GM21390 (cell line): ENCODE measurements at regions not wholly inside any gene's neighbourhood (a gene's known extent, or its start where the extent isn't known, plus 50 kb on each side); places are given as distances from the start of the nearest gene placed in this dataset.
"Not testable (repeated sequence)": the region's sequence is repeated elsewhere in the genome, so short reads cannot be mapped to it uniquely, and the experiment has no call there.

Experiments
- ATAC-seq: cut with Tn5 transposase; IDR thresholded peaks from one replicate; pipeline ENCODE4 v1.9.1; 2021; ENCODE audit not compliant: unreplicated experiment

DNA sequence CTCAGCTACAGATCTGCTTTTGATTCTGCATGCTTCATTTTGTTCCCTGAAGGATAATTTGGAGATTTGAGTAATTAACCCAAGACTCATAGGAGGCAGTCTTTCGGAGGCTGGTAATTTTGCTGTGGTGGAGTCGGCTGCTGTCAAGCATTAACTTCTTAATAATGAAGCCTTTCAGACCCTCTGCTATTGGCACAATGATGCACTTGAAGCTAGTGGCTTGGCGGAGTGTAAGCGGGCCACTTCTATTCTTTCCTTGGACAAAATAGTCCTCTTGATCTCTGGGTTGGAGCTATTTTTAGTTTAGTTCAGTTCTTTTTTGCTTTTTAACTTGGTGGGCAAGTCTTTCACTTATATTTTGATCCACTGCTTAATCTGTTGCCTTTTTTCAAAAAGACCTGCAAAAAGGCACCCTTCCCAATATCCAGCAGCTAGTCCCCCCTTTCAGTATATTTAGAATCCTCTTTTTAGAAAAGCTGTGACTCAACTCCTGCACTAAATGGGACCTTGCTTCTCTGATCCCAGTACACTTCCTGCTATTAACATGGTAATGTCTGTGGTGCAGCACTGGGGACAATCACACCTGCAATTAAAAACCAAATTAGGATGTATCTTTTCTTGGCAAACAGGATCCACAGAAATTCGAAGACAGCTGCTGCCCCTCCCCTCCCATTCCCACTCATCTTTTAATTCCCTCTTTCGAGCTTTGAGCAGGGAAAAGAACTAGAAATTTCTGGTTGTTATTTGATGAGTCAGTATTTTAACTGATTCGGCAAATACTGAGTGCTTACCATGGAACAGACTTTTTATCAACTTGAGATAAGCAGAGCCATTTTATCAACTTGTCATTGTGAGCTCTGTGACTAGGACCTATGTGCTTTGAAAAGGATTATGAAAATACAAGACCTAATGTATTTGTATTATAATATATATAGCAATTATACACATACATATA lies 169.4 kb upstream of the ANKRD55 start:
- no peak for ATAC-seq

DNA sequence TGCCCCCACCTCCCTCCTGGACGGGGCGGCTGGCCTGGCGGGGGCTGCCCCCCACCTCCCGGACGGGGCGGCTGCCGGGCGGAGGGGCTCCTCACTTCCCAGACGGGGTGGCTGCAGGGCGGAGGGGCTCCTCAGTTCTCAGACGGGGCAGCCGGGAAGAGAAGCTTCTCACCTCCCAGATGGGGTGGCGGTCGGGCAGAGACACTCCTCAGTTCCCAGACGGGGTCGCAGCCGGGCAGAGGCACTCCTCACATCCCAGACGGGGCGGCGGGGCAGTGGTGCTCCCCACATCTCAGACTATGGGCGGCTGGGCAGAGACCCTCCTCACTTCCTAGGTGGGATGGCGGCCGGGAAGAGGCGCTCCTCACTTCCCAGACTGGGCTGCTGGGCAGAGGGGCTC lies 164.7 kb upstream of the ANKRD55 start:
- ATAC-seq: not testable (repeated sequence)

DNA sequence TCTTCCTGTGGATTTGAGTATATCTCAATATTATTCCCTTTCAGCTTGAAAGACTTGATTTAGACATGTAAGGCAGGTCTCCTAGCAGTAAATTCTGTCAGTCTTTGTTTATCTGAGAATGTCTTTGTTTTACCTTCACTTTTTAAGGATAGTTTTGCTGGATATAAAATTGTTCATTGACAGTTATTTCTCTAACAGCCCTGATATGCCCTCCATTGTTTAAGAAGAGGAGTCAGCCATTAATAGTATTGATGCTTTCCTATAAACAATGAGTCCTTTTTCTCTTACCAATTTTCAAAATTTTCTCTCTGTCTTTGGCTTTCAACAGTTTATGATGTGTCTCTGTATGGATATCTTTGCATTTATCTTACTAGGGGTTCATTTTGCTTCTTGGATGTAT lies 163.5 kb upstream of the ANKRD55 start:
- ATAC-seq: no peak

DNA sequence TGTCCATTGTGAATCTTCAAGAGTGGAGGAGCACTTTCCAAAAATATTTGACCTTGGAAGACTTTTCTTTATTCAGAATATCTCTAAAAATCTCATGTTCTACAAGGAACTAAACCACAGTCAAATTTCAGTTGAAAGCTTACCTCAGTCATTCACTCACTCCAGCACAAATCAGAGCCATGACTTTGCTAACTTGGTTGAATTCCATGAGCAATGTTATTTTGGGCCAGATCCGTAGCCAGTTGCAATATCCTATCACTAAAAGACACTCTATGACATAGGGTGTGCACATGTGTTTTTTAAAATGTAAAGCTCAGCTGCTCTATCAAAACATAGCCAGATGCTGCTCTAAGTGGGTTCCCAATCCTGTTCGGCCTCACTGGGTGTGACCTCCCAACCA lies 156.1 kb upstream of the ANKRD55 start:
- ATAC-seq: no peak

DNA sequence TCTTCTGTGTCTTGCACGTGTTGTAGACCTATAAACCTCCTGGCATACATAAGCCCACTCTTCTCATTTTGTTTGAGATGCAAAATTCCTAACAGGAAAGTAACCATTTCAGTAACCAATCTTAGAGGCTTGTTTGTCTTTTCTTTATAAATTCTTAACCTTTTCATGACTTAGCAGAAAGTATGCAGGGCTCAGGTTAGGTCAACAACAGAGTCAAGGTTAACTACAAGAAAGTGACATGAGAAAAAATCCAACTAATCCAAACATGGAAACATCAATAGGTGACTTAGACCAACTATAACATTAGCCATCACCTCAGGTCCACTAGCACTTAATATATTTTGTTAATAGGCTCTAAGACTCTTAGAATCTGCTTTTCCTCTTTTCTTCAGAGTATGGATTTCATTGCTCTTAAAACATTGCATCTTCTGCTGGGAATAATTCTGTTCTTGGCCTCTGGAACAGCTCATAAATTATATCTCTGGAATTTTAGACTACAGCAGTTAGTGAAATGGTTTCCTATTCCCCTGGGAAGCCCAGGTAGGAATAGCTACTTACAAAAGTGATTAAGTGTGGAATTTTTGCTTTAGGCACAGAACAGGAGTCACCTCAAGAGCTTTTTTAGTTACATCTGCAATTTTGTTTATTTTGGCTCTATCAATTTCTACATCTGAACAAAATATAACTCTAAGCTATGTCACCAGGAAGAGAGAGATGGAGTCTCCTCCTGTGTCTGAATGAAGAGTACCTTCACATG lies 155.3 kb upstream of the ANKRD55 start:
- ATAC-seq: no peak

DNA sequence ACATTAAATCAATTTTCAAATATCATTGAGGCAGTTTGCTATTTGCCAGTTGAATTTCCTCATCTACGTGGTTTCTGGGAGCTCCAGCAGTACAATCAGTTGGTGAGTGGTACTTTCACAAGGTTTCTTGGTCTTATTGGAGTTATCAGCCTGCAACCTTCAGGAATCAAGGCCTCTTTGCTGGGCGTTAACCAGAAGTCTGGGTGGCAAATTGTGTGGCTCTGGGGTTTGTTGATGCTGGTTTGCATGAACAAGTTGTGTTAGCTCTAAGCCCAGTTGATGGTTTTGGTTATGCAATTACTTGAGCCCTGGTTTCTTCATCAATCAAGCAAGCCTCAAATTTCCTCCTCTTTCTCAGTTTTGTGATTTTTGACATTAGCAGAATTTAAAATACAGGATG lies 152.9 kb upstream of the ANKRD55 start:
- no peak for ATAC-seq

DNA sequence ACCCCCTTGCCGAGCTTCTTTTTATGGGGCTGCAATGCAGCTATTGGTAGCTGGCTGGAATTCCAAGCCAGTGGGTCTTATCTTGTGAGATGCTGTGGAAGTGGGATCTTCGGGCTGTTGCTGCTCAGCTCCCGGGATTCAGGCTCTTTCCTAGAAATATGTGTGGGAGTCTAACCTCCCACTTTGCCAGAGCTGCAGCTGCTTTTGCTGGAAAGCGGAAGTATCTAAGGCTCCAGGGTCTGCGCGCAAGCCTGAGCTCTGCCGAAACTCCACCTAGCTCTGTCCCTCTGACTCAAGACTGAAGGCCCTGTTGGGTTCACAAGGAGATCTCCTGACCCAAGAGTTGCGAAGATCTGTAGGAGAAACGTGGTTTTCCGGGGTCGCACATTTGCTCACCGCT lies 151.1 kb upstream of the ANKRD55 start:
- no peak for ATAC-seq

DNA sequence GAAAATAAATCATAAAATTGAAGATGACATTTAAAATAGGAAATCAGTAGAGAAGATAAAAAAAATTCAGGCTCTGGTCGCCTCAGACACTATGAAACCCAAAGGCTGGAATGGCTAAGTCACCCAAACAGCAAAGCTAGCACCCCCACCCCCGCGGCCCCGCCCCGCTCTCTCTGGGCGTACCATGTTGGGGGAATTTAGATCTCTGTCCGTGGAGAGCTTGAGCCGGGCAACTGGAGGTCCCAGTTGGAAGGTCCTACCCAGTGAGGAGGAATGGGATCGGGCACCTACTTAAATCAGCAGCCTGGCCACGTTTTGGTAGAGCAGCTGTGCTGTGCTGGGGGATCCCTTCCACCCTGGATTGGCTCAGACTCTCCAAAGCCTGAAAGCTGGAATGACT lies 150.6 kb upstream of the ANKRD55 start:
- ATAC-seq: no peak

DNA sequence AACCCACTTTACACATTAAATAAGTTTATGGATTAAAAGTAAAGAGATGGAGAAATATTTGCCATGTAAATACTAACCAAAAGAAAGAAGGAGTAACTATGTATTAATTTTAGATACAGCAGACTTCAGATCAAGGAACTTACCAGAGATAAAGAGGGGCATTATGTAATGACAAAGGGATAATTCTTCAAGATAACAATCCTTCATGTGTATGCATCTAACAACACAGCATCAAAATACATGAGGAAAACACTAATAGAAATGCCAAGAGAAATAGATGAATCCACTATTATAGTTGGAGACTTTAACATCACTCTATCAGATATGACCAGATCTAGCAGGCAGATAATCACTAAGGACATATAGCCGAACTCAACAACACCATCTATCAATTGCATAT lies 149.8 kb upstream of the ANKRD55 start:
- no peak for ATAC-seq

DNA sequence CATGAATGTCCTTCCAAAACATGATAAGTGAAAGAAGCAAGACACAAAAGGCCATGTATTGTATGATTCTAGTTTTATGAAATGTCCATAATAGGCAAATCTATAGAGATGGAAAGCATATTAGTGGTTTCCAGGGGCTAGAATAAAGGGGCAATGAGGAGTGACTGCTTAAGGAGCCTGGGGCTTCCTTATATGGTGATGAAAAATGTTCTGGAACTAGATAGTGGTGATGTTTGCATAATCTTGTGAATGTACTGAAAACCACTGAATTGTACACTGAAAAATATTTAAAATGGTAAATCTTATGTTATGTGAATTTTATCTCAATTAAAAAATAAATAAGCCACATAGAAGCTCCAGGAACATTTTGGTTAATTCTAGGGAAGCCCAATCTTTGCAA lies 144.4 kb upstream of the ANKRD55 start:
- no peak for ATAC-seq

DNA sequence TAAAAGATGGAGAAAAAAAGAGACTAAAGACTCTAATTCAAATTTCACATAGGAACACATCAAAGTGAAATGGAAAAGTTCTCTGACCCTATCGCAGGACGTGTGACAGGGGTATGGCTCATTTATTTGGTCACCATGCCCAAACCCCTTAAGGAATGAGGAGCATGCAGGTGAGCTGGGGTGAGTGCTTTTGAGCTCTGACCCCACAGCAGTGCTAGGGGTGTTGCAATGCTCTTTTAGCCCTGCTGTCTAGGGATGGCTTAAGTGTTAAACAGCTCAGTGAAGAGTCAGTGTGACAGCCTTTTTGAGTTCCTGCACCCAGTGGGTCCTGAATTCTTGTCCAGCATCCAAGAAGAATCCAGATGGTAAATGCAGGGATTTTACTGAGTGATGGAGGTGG lies 143.0 kb upstream of the ANKRD55 start:
- ATAC-seq: no peak

DNA sequence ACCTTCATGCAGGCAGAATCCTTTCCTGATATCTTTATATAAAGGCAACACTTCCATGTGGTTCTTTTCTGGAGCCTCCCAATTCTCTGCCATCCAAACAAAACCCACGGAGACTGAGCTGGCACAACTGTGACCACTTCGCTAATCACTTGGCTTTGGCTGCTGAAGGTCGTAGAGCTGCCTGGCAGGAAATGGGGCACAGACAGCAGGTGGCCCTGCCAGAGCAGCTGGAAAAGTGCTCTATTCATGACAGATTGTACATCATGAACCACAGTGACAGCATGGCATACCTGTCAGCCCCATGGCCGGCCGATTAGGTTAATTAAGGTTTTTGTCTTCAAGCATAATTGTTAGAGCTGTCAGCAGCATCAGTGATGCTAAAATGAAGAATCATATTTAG lies 141.9 kb upstream of the ANKRD55 start:
- no peak for ATAC-seq

DNA sequence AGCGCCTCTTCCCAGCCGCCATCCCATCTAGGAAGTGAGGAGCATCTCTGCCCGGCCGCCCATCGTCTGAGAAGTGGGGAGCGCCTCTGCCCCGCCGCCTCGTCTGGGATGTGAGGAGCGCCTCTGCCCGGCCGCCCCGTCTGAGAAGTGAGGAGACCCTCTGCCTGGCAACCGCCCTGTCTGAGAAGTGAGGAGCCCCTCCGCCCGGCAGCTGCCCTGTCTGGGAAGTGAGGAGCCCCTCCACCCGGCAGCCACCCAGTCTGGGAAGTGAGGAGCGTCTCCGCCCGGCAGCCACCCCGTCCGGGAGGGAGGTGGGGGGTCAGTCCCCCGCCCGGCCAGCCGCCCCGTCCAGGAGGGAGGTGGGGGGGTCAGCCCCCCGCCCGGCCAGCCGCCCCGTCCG lies 139.4 kb upstream of the ANKRD55 start:
- ATAC-seq: not testable (repeated sequence)

DNA sequence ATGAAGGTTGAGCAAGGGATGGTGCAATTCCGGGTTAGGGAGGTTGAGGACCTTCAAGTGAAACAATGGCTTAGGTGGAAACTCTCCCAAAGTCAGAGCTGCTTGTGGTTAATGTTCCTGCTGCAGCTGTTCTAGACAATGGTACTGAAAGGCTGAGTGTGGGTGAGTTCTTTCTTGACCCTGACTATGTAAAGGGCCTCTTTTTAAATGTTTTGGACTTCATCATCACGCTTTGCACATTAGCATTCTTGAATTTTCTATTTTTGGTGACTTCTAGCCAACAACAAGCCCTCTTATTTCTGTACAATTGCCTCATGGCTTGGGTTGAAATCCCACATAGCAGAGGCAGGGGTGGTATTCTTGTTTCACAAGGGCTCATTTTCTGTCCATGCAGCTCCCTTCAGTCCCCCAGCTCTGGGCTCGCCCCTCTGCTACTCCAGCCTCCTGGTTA lies 136.3 kb upstream of the ANKRD55 start:
- no peak for ATAC-seq

DNA sequence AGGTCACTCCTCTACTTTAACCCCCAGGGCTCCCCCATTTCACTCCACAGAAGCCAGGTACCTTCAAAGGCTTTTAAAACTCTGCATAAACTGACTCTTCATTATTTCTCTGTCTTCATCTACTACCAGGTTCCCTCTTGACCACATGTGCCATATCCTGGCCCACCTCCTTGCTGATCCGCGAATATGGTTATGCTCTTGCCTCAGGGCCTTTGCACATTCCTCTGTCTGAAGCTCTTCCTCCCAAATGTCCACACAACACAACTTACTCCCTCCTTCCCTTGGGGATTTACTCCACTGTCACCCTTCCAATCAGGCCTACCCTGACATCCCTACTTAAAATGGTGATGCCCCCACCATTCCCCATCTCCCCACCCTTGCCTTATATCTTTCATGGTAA lies 134.6 kb upstream of the ANKRD55 start:
- ATAC-seq: no peak

DNA sequence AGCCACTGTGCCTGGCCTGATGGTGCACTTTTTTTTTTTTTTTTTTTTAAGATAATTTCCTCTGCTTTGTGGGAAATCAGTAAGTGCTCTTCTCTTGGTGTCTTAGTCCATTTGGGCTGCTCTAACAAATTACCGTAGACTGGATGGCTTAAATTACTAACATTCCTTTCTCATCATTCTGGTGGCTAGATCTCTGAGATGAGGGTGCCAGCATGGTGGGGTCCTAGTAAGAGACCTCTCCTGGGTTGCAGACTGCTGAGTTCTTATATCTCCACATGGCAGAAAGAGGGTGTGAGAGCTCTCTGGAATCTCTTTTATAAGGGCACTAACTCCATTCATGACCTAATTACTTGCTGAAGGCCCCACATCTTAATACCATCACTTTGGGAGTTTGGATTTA lies 133.9 kb upstream of the ANKRD55 start:
- no peak for ATAC-seq

DNA sequence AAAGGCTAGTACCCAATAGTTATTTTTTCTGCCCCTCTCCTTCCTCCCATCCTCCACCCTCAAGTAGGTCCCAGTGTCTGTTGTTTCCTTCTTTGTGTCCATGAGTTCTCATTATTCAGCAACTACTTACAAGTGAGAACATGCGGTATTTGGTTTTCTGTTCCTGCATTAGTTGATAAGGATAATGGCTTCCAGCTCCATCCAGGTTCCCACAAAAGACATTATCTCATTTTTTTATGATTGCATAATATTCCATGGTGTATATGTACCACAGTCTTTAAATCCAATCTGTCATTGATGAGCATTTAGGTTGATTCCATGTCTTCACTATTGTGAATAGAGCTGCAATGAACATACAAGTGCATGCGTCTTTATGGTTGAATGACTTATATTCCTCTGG lies 128.3 kb upstream of the ANKRD55 start:
- ATAC-seq: no peak

DNA sequence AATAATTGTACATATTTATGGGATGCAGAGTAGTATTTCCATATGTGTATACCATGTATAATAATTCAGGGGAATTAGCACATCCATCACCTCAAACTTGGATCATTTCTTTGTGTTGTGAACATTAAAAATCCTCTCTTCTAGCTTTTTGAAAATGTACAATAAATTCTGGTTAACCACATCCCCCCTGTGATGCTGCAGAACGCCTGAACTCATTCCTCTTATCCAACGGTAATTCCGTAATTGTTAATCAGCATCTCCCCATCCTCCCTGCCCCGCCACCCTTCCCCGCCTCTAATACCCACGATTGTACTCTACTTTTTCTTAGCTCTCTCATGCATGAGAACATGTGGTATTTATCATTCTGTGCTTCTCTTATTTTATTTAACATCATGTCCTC lies 127.7 kb upstream of the ANKRD55 start:
- no peak for ATAC-seq

DNA sequence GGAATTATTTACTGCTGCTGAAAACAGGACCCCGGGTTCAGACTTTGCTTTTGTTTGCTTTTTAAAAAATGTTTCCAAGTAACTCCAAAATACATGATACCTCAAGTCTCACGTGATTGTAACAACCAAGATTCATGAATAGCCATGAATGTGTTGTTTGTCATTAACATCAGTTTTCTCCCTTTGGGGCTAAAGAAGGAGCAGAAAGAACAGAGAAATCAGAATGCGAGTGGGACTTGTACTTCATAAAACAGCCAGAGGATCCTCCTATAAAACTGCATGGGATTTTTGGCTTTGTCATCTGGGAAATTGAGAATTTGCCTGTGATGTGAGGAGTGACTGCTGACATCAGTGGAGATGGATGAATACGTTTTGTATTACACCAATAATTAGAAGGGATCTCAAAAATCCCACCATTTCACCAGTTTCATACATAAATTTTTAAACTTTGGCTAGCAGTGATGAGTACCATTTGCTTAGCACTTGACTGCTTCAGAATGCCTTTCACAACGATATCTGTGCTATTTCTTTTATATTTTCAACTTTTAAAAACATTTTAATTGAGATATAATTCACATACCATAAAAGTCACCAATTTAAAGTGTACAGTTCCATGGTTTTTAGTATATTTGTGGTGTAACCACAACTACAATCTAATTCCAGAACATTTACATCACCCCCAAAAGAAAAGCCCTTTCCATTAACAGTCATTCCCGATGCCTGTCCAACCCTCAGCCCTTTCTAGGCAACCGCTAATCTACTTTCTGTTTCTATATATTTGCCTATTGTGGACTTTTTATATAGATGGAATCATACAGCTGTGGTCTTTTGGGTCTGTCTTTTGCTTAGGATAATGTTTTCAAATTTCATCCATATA lies 126.9 kb upstream of the ANKRD55 start:
- ATAC-seq: no peak

DNA sequence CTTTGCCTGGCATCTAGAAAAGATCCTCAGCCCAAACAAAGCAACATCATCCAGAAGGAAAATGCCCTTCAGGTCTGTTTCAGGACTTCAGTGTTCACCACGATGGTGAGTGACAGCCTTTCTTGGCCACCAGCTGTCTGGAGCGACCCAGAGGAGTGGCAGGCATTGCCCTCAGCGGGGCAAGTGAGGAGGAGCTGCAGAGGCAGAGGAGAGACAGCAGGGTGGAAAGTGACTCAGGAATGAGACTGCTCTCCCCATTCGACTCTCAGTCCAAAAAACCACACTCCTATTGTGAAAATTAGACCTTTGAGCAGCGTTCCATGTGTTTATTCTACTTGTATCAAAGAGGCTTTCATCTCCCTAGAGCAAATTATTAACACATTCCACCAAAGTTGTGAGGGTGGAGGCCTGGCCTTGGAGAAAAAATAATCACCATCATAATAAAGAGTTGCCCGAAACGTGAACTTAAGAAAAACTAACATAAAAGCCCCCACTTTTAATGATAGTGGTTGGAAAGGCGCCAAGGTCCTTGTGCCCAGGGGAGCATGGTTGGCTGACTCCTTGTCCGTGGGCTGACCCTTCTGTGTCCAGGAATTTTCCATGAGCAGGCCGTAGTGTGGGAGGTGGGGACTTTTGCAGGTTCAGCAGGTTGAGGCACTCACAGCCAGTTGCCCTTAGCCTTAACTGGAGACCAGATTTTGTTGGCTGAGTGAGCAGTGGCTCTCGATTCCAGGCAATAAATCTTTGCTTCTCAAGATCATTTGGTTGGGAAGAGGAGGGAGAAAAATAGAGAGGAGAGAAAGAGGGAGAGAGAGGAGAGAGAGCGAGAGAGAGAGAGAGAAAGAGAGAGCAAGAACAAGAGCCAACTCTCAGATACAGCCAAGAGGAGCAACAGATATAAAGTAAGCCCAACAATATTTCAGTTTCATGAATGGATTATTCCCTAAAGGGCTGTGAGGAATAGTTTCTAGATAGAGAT lies 125.9 kb upstream of the ANKRD55 start:
- ATAC-seq: no peak
